Peyer's patch (tissue), 4 donors: ENCODE measurements at regions not wholly inside any gene's neighbourhood (a gene's known extent, or its start where the extent isn't known, plus 50 kb on each side); places are given as distances from the start of the nearest gene placed in this dataset.

Source experiments
- POLR2A ChIP-seq, 2 donors: fragments of 450-650 bp; IDR thresholded peaks; one replicate each; pipeline ENCODE4 v1.5.1; 2017; ENCODE audit warnings: antibody characterized with exemption in 2 of 2, mild to moderate bottlenecking in 2 of 2, moderate library complexity in 2 of 2
- TF ChIP-seq, protein P1 (sequence below), 6 experiments: fragments of 450-650 bp in 4 of 6; fragments of 200-600 bp in 2 of 6; sonication (generic) in 1 of 6; IDR thresholded peaks; one replicate each; pipeline ENCODE4 v1.5.1; 2017 to 2019; ENCODE audit warnings: antibody characterized with exemption in 6 of 6, mild to moderate bottlenecking in 3 of 6, moderate library complexity in 1 of 6

DNA sequence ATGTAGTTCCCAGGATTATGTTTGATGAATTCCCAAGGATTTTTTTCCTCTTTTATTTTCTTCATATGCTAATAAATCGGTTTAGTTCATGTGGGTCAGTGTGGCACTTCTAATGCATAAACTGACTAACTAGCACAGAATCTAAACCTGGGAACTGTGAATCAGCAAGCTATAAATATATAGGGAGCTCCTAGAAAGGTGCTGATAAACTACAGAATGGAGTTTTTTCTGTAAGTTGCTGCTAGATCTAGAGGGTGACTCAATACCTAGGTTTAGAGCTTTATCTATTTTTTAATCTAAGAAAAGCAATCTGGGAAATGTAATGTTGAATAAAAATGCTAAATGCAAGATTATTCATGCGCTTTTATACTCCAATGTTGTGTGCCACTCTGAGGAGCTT is 118.8 kb upstream of the PTCHD4 start:
- TF ChIP-seq, protein P1, sequence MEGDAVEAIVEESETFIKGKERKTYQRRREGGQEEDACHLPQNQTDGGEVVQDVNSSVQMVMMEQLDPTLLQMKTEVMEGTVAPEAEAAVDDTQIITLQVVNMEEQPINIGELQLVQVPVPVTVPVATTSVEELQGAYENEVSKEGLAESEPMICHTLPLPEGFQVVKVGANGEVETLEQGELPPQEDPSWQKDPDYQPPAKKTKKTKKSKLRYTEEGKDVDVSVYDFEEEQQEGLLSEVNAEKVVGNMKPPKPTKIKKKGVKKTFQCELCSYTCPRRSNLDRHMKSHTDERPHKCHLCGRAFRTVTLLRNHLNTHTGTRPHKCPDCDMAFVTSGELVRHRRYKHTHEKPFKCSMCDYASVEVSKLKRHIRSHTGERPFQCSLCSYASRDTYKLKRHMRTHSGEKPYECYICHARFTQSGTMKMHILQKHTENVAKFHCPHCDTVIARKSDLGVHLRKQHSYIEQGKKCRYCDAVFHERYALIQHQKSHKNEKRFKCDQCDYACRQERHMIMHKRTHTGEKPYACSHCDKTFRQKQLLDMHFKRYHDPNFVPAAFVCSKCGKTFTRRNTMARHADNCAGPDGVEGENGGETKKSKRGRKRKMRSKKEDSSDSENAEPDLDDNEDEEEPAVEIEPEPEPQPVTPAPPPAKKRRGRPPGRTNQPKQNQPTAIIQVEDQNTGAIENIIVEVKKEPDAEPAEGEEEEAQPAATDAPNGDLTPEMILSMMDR (IDR thresholded peaks at IDR 0.05) = no peak
- no peak for TF ChIP-seq POLR2A (IDR thresholded peaks at IDR 0.05)
